SU-DHL-6 (cell line): ENCODE measurements at regions not wholly inside any gene's neighbourhood (a gene's known extent, or its start where the extent isn't known, plus 50 kb on each side); places are given as distances from the start of the nearest gene placed in this dataset.

Experiments
- H2AFZ ChIP-seq: fragments of 200-600 bp; sonication (generic); 2 replicates; pipeline ENCODE4 v1.6.1; 2014; ENCODE audit warnings: low read depth, mild to moderate bottlenecking, moderate library complexity, mixed read lengths, antibody characterized with exemption, low read length; ENCODE audit not compliant: severe bottlenecking
- H3F3A ChIP-seq: fragments of 200-600 bp; shearing (Covaris generic); 2 replicates; pipeline ENCODE4 v1.6.0; 2016; ENCODE audit warnings: antibody characterized with exemption, mild to moderate bottlenecking; ENCODE audit not compliant: insufficient read depth
- H3K27ac ChIP-seq: fragments of 200-600 bp; sonication (generic); 2 replicates; pipeline ENCODE4 v1.5.1; 2016; ENCODE audit warnings: low read depth, mild to moderate bottlenecking, low read length, moderate library complexity, mixed read lengths
- H3K27me3 ChIP-seq: fragments of 200-600 bp; sonication (generic), shearing (Covaris generic); 2 replicates; pipeline ENCODE4 v1.6.0; 2014; ENCODE audit warnings: mild to moderate bottlenecking, low read length
- H3K36me3 ChIP-seq: fragments of 200-600 bp; sonication (generic); 2 replicates; pipeline ENCODE4 v1.6.1; 2014; ENCODE audit warnings: mild to moderate bottlenecking, low read length, mixed read lengths
- H3K4me2 ChIP-seq: fragments of 300-600, 200-600 bp; shearing (Covaris generic), sonication (generic); 2 replicates; pipeline ENCODE4 v1.6.0; 2014; ENCODE audit warnings: low read length, low read depth, mild to moderate bottlenecking; ENCODE audit not compliant: poor library complexity, severe bottlenecking
- H3K4me3 ChIP-seq: fragments of 200-600 bp; sonication (generic); 2 replicates; pipeline ENCODE4 v1.5.1; 2014; ENCODE audit warnings: antibody characterized with exemption, low read length, mild to moderate bottlenecking, mixed read lengths; ENCODE audit not compliant: insufficient read depth, poor library complexity, severe bottlenecking
- H3K79me2 ChIP-seq: fragments of 200-600 bp; sonication (generic); 2 replicates; pipeline ENCODE4 v1.6.1; 2014; ENCODE audit warnings: mild to moderate bottlenecking, low read length, moderate library complexity; ENCODE audit not compliant: insufficient read depth
- H3K9ac ChIP-seq: fragments of 200-600 bp; sonication (generic); 2 replicates; pipeline ENCODE4 v1.7.0; 2014; ENCODE audit warnings: mild to moderate bottlenecking, low read length
- H3K9me2 ChIP-seq: fragments of 200-600 bp; sonication (generic); replicated peaks from 2 replicates; pipeline ENCODE4 v1.6.1; 2014; ENCODE audit warnings: low read length; ENCODE audit not compliant: insufficient read depth
- H3K9me3 ChIP-seq: fragments of 200-600 bp; sonication (generic); 2 replicates; pipeline ENCODE4 v1.6.1; 2014; ENCODE audit warnings: low read length, mixed read lengths; ENCODE audit not compliant: insufficient read depth
- H4K20me1 ChIP-seq: fragments of 200-600 bp; sonication (generic); 2 replicates; pipeline ENCODE4 v1.6.1; 2014; ENCODE audit warnings: low read depth, mild to moderate bottlenecking, antibody characterized with exemption, low read length, moderate library complexity, mixed read lengths
- EZH2phosphoT487 ChIP-seq: fragments of 200-600 bp; sonication (generic), shearing (Covaris generic); conservative IDR thresholded peaks from 2 replicates; pipeline ENCODE4 v1.6.1; 2018; ENCODE audit warnings: mild to moderate bottlenecking, antibody characterized with exemption, low read length, moderate library complexity, mixed read lengths
- TF ChIP-seq, protein P1 (sequence below): fragments of 200-600 bp; sonication (generic); IDR thresholded peaks from one replicate; pipeline ENCODE4 v1.5.1; 2017; ENCODE audit warnings: antibody characterized with exemption, mild to moderate bottlenecking, low read length, moderate library complexity; ENCODE audit not compliant: insufficient read depth, poor library complexity, severe bottlenecking

DNA sequence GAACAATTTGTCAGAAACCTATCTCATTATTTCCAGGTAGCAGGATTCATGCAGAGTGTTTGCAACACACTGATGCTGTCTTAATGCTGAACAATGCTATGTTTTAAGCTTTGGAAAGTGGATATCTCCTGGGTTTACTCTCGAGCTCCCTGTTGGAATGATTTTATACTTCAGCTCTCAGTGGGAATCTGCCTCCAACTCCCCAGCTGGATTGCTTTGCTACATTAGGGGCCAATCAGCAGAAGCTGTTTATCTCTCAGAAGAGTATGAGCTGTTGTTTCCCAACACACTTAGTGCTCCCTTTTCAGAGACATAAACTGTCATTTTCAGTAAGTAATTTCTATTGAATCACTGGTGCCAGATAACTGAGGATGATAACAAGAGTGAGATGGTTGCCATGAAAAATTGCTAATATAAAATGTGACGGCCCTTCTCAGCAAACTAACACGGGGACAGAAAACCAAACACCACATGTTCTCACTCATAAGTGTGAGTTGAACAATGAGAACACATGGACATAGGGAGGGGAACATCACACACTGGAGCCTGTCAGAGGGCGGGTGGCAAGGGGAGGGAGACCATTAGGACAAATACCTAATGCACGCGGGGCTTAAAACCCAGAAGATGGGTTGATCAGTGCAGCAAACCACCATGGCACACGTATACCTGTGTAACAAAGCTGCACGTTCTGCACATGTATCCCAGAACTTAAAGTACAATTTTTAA, 265.9 kb upstream of the RUNX1 start:
- H3K9me3 ChIP-seq: no peaks in the 10 kb centered on the region
- no peak overlapping the region for H3K4me3 ChIP-seq
- H2AFZ ChIP-seq: no peak overlapping the region
- TF ChIP-seq EZH2phosphoT487: no peak
- no peaks in the 10 kb centered on the region for H3K9me2 ChIP-seq
- H4K20me1 ChIP-seq: no peaks in the 10 kb centered on the region
- H3K9ac ChIP-seq: no peak overlapping the region
- H3K27me3 ChIP-seq: no peaks in the 10 kb centered on the region
- no peaks in the 10 kb centered on the region for H3K36me3 ChIP-seq
- no peaks in the 10 kb centered on the region for H3F3A ChIP-seq
- no peak overlapping the region for H3K27ac ChIP-seq
- no peak overlapping the region for H3K4me2 ChIP-seq
- H3K79me2 ChIP-seq: no peaks in the 10 kb centered on the region

DNA sequence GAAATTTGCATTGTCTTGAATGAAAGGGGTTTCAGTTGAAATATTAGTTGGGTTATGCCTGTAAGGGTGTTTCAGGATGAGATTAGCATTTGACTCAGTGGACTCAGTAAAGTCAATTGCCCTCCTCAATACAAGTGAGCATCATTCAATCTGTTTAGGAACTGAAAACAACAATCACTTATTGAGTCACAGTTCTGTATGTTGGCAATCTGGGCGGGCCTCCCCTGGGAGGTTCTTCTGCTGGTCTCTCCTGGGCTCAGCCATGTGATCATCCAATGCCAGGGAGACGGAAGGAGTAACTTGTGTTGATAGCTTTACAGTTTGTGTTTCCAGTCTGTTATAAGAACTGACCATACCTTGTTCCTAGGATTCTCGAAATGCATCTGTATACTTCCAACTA, 262.9 kb upstream of the RUNX1 start:
- Histone ChIP-seq H3K9me2 (no peaks in the 10 kb centered on the region), H3K79me2 (no peaks in the 10 kb centered on the region), H3K9me3 (no peaks in the 10 kb centered on the region), H3F3A (no peaks in the 10 kb centered on the region), H3K9ac (no peak overlapping the region), H4K20me1 (no peaks in the 10 kb centered on the region), H3K27ac (no peak overlapping the region), H3K27me3 (no peaks in the 10 kb centered on the region), H3K36me3 (no peaks in the 10 kb centered on the region), H3K4me3 (no peak overlapping the region), H2AFZ (no peak overlapping the region), H3K4me2 (no peak overlapping the region)
- TF ChIP-seq, protein P1, sequence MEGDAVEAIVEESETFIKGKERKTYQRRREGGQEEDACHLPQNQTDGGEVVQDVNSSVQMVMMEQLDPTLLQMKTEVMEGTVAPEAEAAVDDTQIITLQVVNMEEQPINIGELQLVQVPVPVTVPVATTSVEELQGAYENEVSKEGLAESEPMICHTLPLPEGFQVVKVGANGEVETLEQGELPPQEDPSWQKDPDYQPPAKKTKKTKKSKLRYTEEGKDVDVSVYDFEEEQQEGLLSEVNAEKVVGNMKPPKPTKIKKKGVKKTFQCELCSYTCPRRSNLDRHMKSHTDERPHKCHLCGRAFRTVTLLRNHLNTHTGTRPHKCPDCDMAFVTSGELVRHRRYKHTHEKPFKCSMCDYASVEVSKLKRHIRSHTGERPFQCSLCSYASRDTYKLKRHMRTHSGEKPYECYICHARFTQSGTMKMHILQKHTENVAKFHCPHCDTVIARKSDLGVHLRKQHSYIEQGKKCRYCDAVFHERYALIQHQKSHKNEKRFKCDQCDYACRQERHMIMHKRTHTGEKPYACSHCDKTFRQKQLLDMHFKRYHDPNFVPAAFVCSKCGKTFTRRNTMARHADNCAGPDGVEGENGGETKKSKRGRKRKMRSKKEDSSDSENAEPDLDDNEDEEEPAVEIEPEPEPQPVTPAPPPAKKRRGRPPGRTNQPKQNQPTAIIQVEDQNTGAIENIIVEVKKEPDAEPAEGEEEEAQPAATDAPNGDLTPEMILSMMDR: no peak
- no peak for TF ChIP-seq EZH2phosphoT487

DNA sequence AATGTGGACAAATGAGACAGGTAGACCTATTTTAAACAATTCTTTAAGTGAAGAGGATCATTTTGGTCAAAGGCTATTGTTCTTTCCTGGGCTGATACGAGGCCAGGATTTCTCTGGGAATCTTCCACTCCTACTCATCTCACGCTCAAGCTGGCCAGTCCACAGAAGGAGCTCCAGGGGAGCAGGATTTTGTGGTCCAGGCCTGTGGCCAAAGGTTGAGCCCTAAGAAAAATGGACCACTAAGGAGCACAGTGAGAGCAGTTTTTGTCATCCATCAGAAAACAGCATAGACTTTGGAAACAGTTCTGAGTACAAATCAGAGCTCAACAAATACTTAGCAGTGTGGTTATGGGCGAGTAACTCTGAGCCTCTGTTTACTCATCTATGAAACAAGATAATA, 260.2 kb upstream of the RUNX1 start:
- Histone ChIP-seq H3F3A (no peaks in the 10 kb centered on the region), H2AFZ (no peak overlapping the region), H3K4me3 (no peak overlapping the region), H3K9ac (no peak overlapping the region), H3K36me3 (no peaks in the 10 kb centered on the region), H3K27me3 (no peaks in the 10 kb centered on the region), H3K9me2 (no peaks in the 10 kb centered on the region), H4K20me1 (no peaks in the 10 kb centered on the region), H3K4me2 (no peak overlapping the region), H3K79me2 (no peaks in the 10 kb centered on the region), H3K27ac (no peak overlapping the region), H3K9me3 (no peaks in the 10 kb centered on the region)
- TF ChIP-seq, protein P1: no peak
- no peak for TF ChIP-seq EZH2phosphoT487

DNA sequence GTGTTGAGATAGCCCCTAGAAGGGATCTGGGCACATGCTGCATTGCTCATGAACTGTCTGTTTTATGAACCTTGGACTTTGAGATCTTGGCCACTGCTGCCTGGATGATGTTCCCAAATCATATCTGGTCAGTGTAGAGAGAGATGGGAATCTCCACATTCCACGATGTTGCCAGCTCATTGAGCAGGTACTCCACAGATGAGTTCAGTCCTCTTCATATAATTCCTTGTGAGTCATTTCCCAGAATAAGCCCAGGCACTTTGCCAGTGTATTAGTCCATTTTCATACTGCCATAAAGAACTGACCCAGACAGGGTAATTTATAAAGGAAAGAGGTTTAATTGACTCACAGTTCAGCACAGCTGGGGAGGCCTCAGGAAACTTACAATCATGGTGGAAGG, 254.0 kb upstream of the RUNX1 start:
- no peak overlapping the region for H3K4me2 ChIP-seq
- no peaks in the 10 kb centered on the region for H3K36me3 ChIP-seq
- no peak overlapping the region for H3K9ac ChIP-seq
- no peaks in the 10 kb centered on the region for H3K79me2 ChIP-seq
- TF ChIP-seq, protein P1: no peak
- TF ChIP-seq EZH2phosphoT487: no peak
- no peak overlapping the region for H2AFZ ChIP-seq
- H4K20me1 ChIP-seq: no peaks in the 10 kb centered on the region
- no peaks in the 10 kb centered on the region for H3K9me2 ChIP-seq
- H3F3A ChIP-seq: no peaks in the 10 kb centered on the region
- no peak overlapping the region for H3K27ac ChIP-seq
- no peaks in the 10 kb centered on the region for H3K27me3 ChIP-seq
- no peak overlapping the region for H3K4me3 ChIP-seq
- H3K9me3 ChIP-seq: no peaks in the 10 kb centered on the region
